GM23248 (cell line): ENCODE measurements at regions not wholly inside any gene's neighbourhood (a gene's known extent, or its start where the extent isn't known, plus 50 kb on each side); places are given as distances from the start of the nearest gene placed in this dataset.

Experiments
- DNase-seq: peaks from one replicate; pipeline ENCODE4 v3.0.0-alpha.2; 2015
- H2AFZ ChIP-seq: fragments of 200-600 bp; sonication (generic); 2 replicates; pipeline ENCODE4 v1.6.1; 2016; ENCODE audit warnings: antibody characterized with exemption
- H3F3A ChIP-seq: fragments of 200-600 bp; sonication (generic); 2 replicates; pipeline ENCODE4 v1.6.1; 2016; ENCODE audit warnings: mild to moderate bottlenecking, antibody characterized with exemption, mixed run types; ENCODE audit not compliant: insufficient read depth
- H3K27ac ChIP-seq: fragments of 200-600 bp; sonication (generic); 2 replicates; pipeline ENCODE4 v1.5.1; 2016; ENCODE audit warnings: mild to moderate bottlenecking
- H3K27me3 ChIP-seq: fragments of 200-600 bp; sonication (generic); replicated peaks from 2 replicates; pipeline ENCODE4 v1.6.1; 2016; ENCODE audit warnings: mild to moderate bottlenecking; ENCODE audit not compliant: insufficient read depth
- H3K36me3 ChIP-seq: fragments of 200-600 bp; sonication (generic); 2 replicates; pipeline ENCODE4 v1.6.1; 2016; ENCODE audit warnings: low read depth, mild to moderate bottlenecking
- H3K4me1 ChIP-seq: fragments of 200-600 bp; sonication (generic); 2 replicates; pipeline ENCODE4 v1.6.1; 2016; ENCODE audit warnings: mild to moderate bottlenecking; ENCODE audit not compliant: insufficient read depth
- H3K4me2 ChIP-seq: fragments of 200-600 bp; sonication (generic); one replicate; pipeline ENCODE4 v1.6.1; 2016; ENCODE audit warnings: mild to moderate bottlenecking; ENCODE audit not compliant: unreplicated experiment
- H3K4me3 ChIP-seq: fragments of 200-600 bp; sonication (generic); 2 replicates; pipeline ENCODE4 v1.5.1; 2016; ENCODE audit warnings: mild to moderate bottlenecking
- H3K79me2 ChIP-seq: fragments of 200-600 bp; sonication (generic); 2 replicates; pipeline ENCODE4 v1.6.1; 2016; ENCODE audit warnings: mild to moderate bottlenecking; ENCODE audit not compliant: insufficient read depth
- H3K9ac ChIP-seq: fragments of 200-600 bp; sonication (generic); 2 replicates; pipeline ENCODE4 v1.6.1; 2016; ENCODE audit warnings: mild to moderate bottlenecking
- H3K9me2 ChIP-seq: fragments of 200-600 bp; sonication (generic); 2 replicates; pipeline ENCODE4 v1.6.1; 2016; ENCODE audit warnings: mixed run types, mild to moderate bottlenecking, moderate library complexity; ENCODE audit not compliant: insufficient read depth
- H3K9me3 ChIP-seq: fragments of 200-600 bp; sonication (generic); one replicate; pipeline ENCODE4 v1.6.1; 2017; ENCODE audit warnings: low read depth
- H4K20me1 ChIP-seq: fragments of 200-600 bp; sonication (generic); 2 replicates; pipeline ENCODE4 v1.6.0; 2016; ENCODE audit not compliant: insufficient read depth
- EZH2 ChIP-seq: fragments of 200-600 bp; sonication (generic); IDR thresholded peaks from 2 replicates; pipeline ENCODE4 v1.6.1; 2018; ENCODE audit warnings: antibody characterized with exemption, mild to moderate bottlenecking; ENCODE audit not compliant: insufficient read depth, poor library complexity, severe bottlenecking
- EZH2phosphoT487 ChIP-seq: fragments of 200-600 bp; sonication (generic); IDR thresholded peaks from 2 replicates; pipeline ENCODE4 v1.6.1; 2018; ENCODE audit warnings: antibody characterized with exemption, moderate library complexity, mild to moderate bottlenecking, low read depth; ENCODE audit not compliant: insufficient read depth
- WGBS, 2 experiments: methylation state at CpG; one replicate each; pipeline ENCODE4 v1.1.6; 2015 to 2017; ENCODE audit warnings: low lambda C conversion rate in 2 of 2, low coverage in 1 of 2; ENCODE audit errors: missing lambda C conversion rate in 2 of 2; 5-methylcytosine and 5-hydroxymethylcytosine counted together
- in situ Hi-C: fragments of 300-500 bp; cut with MboI; formaldehyde crosslinking; loops from 2 replicates; pipeline ENCODE4 v1.15.0; 2020

GRCh38 chr5:173780235-173781234 is 107.6 kb upstream of the CPEB4 start:
- Histone ChIP-seq H3K4me1 (peaks cover 20% of the 10 kb centered on the region), H2AFZ (no peak overlapping the region), H3K4me2 (no peak overlapping the region), H3K4me3 (no peak overlapping the region), H4K20me1 (no peaks in the 10 kb centered on the region), H3K27me3 (no peaks in the 10 kb centered on the region), H3K27ac (peak overlapping the region; percentile 97; the same call in 1 of the 2 replicates), H3K9me3 (no peaks in the 10 kb centered on the region), H3K79me2 (no peaks in the 10 kb centered on the region), H3K36me3 (no peaks in the 10 kb centered on the region), H3F3A (peaks cover 18% of the 10 kb centered on the region), H3K9ac (no peak overlapping the region), H3K9me2 (no peaks in the 10 kb centered on the region)
- 96 to 98% methylated on average over 9 of the region's 9 CpGs for WGBS, 2 experiments
- in situ Hi-C loops = no loop called here
- no peak for TF ChIP-seq EZH2phosphoT487
- no peak for TF ChIP-seq EZH2
- DNase-seq = no peak

DNA sequence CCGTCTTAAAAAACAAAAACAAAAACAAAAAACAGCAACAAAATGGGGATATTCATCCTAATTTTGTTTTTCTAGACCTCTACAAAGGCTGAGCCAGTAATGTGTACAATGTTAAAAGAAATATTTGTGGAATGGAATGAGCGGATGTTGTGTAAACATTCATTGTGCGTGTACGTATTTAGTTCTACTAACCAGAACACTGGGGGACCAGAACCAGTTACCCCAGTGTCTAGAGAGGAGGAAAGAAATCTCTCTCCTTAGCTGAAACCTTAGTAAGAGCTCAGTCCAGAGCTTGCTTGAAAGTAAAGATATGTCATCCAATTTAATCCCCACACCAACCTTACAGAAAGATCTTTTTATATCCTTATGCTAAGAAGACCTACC is 106.7 kb upstream of the CPEB4 start:
- Histone ChIP-seq H3K9me2 (no peaks in the 10 kb centered on the region), H3K4me3 (peak overlapping the region; percentile 51), H3K4me2 (peak overlapping the region; percentile 72), H3K9me3 (no peaks in the 10 kb centered on the region), H2AFZ (peak overlapping the region; percentile 94), H4K20me1 (no peaks in the 10 kb centered on the region), H3F3A (peaks cover 18% of the 10 kb centered on the region), H3K4me1 (peaks cover 20% of the 10 kb centered on the region), H3K27me3 (no peaks in the 10 kb centered on the region), H3K27ac (peak overlapping the region; percentile 97), H3K9ac (peak overlapping the region; percentile 77), H3K36me3 (no peaks in the 10 kb centered on the region), H3K79me2 (no peaks in the 10 kb centered on the region)
- in situ Hi-C loops = no loop called here
- no peak for TF ChIP-seq EZH2
- no peak for TF ChIP-seq EZH2phosphoT487
- 81 to 82% methylated on average over 4 of the region's 4 CpGs for WGBS, 2 experiments
- DNase-seq = no peak

DNA sequence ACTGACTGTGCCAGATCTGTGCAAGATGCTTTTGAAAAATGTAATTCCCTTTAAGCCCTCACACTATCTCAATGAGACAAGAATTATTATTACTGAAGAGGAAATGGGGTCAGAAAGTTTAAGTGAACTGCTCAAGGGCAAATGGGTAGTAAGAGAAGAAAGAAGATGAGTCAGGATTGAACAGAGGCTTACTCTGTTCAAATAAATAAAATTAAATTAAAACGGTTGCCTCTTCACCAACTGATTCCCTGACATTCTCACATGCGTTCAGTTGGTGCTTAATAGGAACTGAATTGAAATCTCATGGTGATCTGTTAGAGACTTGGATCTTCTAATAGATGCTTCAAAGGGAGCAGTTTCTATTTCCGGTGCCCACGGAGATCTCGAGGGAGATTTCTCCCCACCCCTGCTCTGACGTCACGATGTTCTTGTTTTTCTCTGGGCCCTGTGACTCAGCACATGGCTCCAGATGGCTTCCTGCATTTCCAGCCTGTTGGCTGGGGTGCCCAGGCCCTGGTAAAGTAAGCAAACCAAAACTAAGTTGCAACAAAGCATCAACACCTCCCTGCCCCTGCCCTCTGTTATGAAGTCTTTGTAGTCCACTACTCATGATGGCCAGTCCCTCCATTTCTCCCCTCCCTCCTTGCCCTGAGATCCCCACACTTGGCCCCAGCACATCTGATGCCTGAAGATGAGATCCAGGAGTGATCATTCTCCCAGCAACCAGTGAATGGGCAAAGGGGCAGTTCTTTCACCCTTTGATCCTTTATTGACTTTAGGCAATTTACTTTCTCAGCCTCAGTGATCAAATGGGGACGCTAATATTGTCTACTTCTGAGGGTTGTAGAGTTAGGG is 106.1 kb upstream of the CPEB4 start:
- H3F3A ChIP-seq = peaks cover 18% of the 10 kb centered on the region
- peak; percentile 96 for DNase-seq
- H3K9ac ChIP-seq = peak overlapping the region; percentile 77
- TF ChIP-seq EZH2 (no peak), EZH2phosphoT487 (no peak)
- H3K79me2 ChIP-seq = no peaks in the 10 kb centered on the region
- 3 to 5% methylated on average over 8 of the region's 8 CpGs for WGBS, 2 experiments
- no peaks in the 10 kb centered on the region for H3K27me3 ChIP-seq
- no peaks in the 10 kb centered on the region for H3K9me3 ChIP-seq
- peak overlapping the region; percentile 94 for H2AFZ ChIP-seq
- in situ Hi-C loops = no loop called here
- no peaks in the 10 kb centered on the region for H4K20me1 ChIP-seq
- H3K4me2 ChIP-seq = peak overlapping the region; percentile 72
- no peaks in the 10 kb centered on the region for H3K9me2 ChIP-seq
- peak overlapping the region; percentile 51 for H3K4me3 ChIP-seq
- peaks cover 20% of the 10 kb centered on the region for H3K4me1 ChIP-seq
- peak overlapping the region; percentile 97 for H3K27ac ChIP-seq
- no peaks in the 10 kb centered on the region for H3K36me3 ChIP-seq

DNA sequence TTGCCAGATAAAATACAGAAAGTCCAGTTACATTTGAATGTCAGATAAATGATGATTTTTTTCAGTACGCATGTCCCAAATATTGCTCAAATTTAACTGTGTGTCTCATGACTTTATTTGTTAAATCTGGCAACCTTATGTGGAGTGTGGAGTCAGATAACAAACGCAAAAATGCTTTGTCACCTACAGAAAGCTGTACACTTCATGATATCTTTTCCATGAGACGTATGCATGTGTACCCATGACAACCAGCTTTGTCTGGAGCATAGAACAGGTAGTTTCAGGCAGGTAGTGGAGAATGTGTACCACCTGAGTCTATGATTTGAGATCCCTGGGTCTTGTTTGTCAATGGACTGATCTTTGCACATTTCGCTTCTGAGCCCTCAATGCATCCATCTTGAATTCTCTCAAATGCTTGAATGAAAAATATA is 105.5 kb upstream of the CPEB4 start:
- H3K4me2 ChIP-seq = peak overlapping the region; percentile 72
- DNase-seq = peak; percentile 34
- peaks cover 18% of the 10 kb centered on the region for H3F3A ChIP-seq
- peaks cover 20% of the 10 kb centered on the region for H3K4me1 ChIP-seq
- peak overlapping the region; percentile 97 for H3K27ac ChIP-seq
- H3K9ac ChIP-seq = peak overlapping the region; percentile 77
- H3K9me3 ChIP-seq = no peaks in the 10 kb centered on the region
- H3K36me3 ChIP-seq = no peaks in the 10 kb centered on the region
- TF ChIP-seq EZH2 = no peak
- TF ChIP-seq EZH2phosphoT487 = no peak
- 60 to 63% methylated on average over 4 of the region's 4 CpGs for whole genome bisulfite sequencing, 2 experiments
- H3K79me2 ChIP-seq = no peaks in the 10 kb centered on the region
- H3K27me3 ChIP-seq = no peaks in the 10 kb centered on the region
- in situ Hi-C loops = no loop called here
- no peaks in the 10 kb centered on the region for H4K20me1 ChIP-seq
- no peak overlapping the region for H3K4me3 ChIP-seq
- no peaks in the 10 kb centered on the region for H3K9me2 ChIP-seq
- H2AFZ ChIP-seq = peak overlapping the region; percentile 94
